ENCODE measurements at regions not wholly inside any gene's neighbourhood (a gene's known extent, or its start where the extent isn't known, plus 50 kb on each side); places are given as distances from the start of the nearest gene placed in this dataset.
"Not testable (repeated sequence)": the region's sequence is repeated elsewhere in the genome, so short reads cannot be mapped to it uniquely, and the experiment has no call there.

GRCh38 chr3:176609361-176609760 is 587.9 kb downstream of the TBL1XR1 start:
- DNase-seq = no peak
- in situ Hi-C loops (cut with HindIII; ENCODE audit: low pct_ligation_motif_present, low pct_unique_long_range_greater_than_20kb, low sequenced_read_pairs) = no loop called here

GRCh38 chr3:176605553-176605952 is 591.7 kb downstream of the TBL1XR1 start:
- in situ Hi-C loops (cut with HindIII; ENCODE audit: low pct_ligation_motif_present, low pct_unique_long_range_greater_than_20kb, low sequenced_read_pairs); DNase-seq: not testable (repeated sequence)

- in situ Hi-C loops (cut with HindIII; ENCODE audit: low pct_ligation_motif_present, low pct_unique_long_range_greater_than_20kb, low sequenced_read_pairs) = no loop called here
- no peak for DNase-seq
Measured at GRCh38 chr3:176595307-176595706, 602.0 kb downstream of the TBL1XR1 start.

GRCh38 chr3:176590722-176591121 is 606.6 kb downstream of the TBL1XR1 start:
- in situ Hi-C loops (cut with HindIII; ENCODE audit: low pct_ligation_motif_present, low pct_unique_long_range_greater_than_20kb, low sequenced_read_pairs) = no loop called here
- no peak for DNase-seq

- in situ Hi-C loops (cut with HindIII; ENCODE audit: low pct_ligation_motif_present, low pct_unique_long_range_greater_than_20kb, low sequenced_read_pairs) = no loop called here
Measured at GRCh38 chr3:176587089-176587488, 610.2 kb downstream of the TBL1XR1 start.

GRCh38 chr3:176584413-176585176 is 612.7 kb downstream of the TBL1XR1 start:
- DNase-seq = no peak

More at GRCh38 chr3:176587089-176587488, 610.2 kb downstream of the TBL1XR1 start:
- no peak for DNase-seq

GRCh38 chr3:176583956-176584355 is 613.3 kb downstream of the TBL1XR1 start:
- in situ Hi-C loops (cut with HindIII; ENCODE audit: low pct_ligation_motif_present, low pct_unique_long_range_greater_than_20kb, low sequenced_read_pairs) = no loop called here
- DNase-seq = no peak

More at GRCh38 chr3:176584413-176585176, 612.7 kb downstream of the TBL1XR1 start:
- in situ Hi-C loops (cut with HindIII; ENCODE audit: low pct_ligation_motif_present, low pct_unique_long_range_greater_than_20kb, low sequenced_read_pairs) = no loop called here

- in situ Hi-C loops (cut with HindIII; ENCODE audit: low pct_ligation_motif_present, low pct_unique_long_range_greater_than_20kb, low sequenced_read_pairs) = no loop called here
- no peak for DNase-seq
Measured at GRCh38 chr3:176581589-176581988, 615.7 kb downstream of the TBL1XR1 start.

GRCh38 chr3:176579711-176580185 is 617.5 kb downstream of the TBL1XR1 start:
- in situ Hi-C loops (cut with HindIII; ENCODE audit: low pct_ligation_motif_present, low pct_unique_long_range_greater_than_20kb, low sequenced_read_pairs) = no loop called here
- DNase-seq = no peak

GRCh38 chr3:176578316-176578715 is 619.0 kb downstream of the TBL1XR1 start:
- DNase-seq = no peak
- in situ Hi-C loops (cut with HindIII; ENCODE audit: low pct_ligation_motif_present, low pct_unique_long_range_greater_than_20kb, low sequenced_read_pairs) = no loop called here

- no peak for DNase-seq
- in situ Hi-C loops (cut with HindIII; ENCODE audit: low pct_ligation_motif_present, low pct_unique_long_range_greater_than_20kb, low sequenced_read_pairs) = no loop called here
Measured at GRCh38 chr3:176577447-176577846, 619.8 kb downstream of the TBL1XR1 start.

- in situ Hi-C loops (cut with HindIII; ENCODE audit: low pct_ligation_motif_present, low pct_unique_long_range_greater_than_20kb, low sequenced_read_pairs) = no loop called here
- DNase-seq = no peak
Measured at GRCh38 chr3:176574786-176575185, 622.5 kb downstream of the TBL1XR1 start.

GRCh38 chr3:176571926-176572325 is 625.4 kb downstream of the TBL1XR1 start:
- in situ Hi-C loops (cut with HindIII; ENCODE audit: low pct_ligation_motif_present, low pct_unique_long_range_greater_than_20kb, low sequenced_read_pairs) = no loop called here
- no peak for DNase-seq

GRCh38 chr3:176570992-176571391 is 626.3 kb downstream of the TBL1XR1 start:
- in situ Hi-C loops (cut with HindIII; ENCODE audit: low pct_ligation_motif_present, low pct_unique_long_range_greater_than_20kb, low sequenced_read_pairs) = no loop called here
- no peak for DNase-seq

GRCh38 chr3:176568189-176568588 is 629.1 kb downstream of the TBL1XR1 start:
- in situ Hi-C loops (cut with HindIII; ENCODE audit: low pct_ligation_motif_present, low pct_unique_long_range_greater_than_20kb, low sequenced_read_pairs) = no loop called here
- no peak for DNase-seq

- no peak for DNase-seq
- in situ Hi-C loops (cut with HindIII; ENCODE audit: low pct_ligation_motif_present, low pct_unique_long_range_greater_than_20kb, low sequenced_read_pairs) = no loop called here
Measured at GRCh38 chr3:176566757-176567156, 630.5 kb downstream of the TBL1XR1 start.

GRCh38 chr3:176562331-176562730 is 635.0 kb downstream of the TBL1XR1 start:
- in situ Hi-C loops (cut with HindIII; ENCODE audit: low pct_ligation_motif_present, low pct_unique_long_range_greater_than_20kb, low sequenced_read_pairs) = no loop called here
- no peak for DNase-seq

GRCh38 chr3:176561826-176562225 is 635.5 kb downstream of the TBL1XR1 start:
- in situ Hi-C loops (cut with HindIII; ENCODE audit: low pct_ligation_motif_present, low pct_unique_long_range_greater_than_20kb, low sequenced_read_pairs) = no loop called here
- no peak for DNase-seq

GRCh38 chr3:176554791-176555654 is 642.3 kb downstream of the TBL1XR1 start:
- in situ Hi-C loops (cut with HindIII; ENCODE audit: low pct_ligation_motif_present, low pct_unique_long_range_greater_than_20kb, low sequenced_read_pairs) = no loop called here
- DNase-seq = no peak
